Stimulated activated CD4-positive, alpha-beta T cell treated with anti-CD3 and anti-CD28 coated beads, Interleukin-1b, Interleukin-23, amount 100 ng/mL, for 48 hours (primary cell): ENCODE measurements at regions not wholly inside any gene's neighbourhood (a gene's known extent, or its start where the extent isn't known, plus 50 kb on each side); places are given as distances from the start of the nearest gene placed in this dataset.
A peak's percentile ranks its signal among the peaks of the same experiment; 100 is the strongest.

Source experiments
- DNase-seq: peaks from one replicate; pipeline ENCODE4 v3.0.0-alpha.2; 2020

- no peak for DNase-seq
These were observed 95.9 kb upstream of the LEP start for GRCh38 chr7:128145191-128145590.

- no peak for DNase-seq
These were observed 95.0 kb upstream of the LEP start for GRCh38 chr7:128146052-128146451.

GRCh38 chr7:128148676-128149075 lies 92.4 kb upstream of the LEP start:
- DNase-seq, result no peak

GRCh38 chr7:128150223-128150865 lies 90.7 kb upstream of the LEP start:
- no peak for DNase-seq

GRCh38 chr7:128151635-128152034 lies 89.4 kb upstream of the LEP start:
- DNase-seq, result no peak

GRCh38 chr7:128152721-128153120 lies 88.4 kb upstream of the LEP start:
- DNase-seq, result no peak

GRCh38 chr7:128153436-128153835 lies 87.6 kb upstream of the LEP start:
- DNase-seq, result no peak

GRCh38 chr7:128154504-128154903 lies 86.6 kb upstream of the LEP start:
- no peak for DNase-seq

- DNase-seq, result no peak
These were observed 85.9 kb upstream of the LEP start for GRCh38 chr7:128155100-128155740.

GRCh38 chr7:128157906-128158305 lies 83.2 kb upstream of the LEP start:
- DNase-seq, result no peak

GRCh38 chr7:128158370-128158769 lies 82.7 kb upstream of the LEP start:
- DNase-seq, result no peak

- no peak for DNase-seq
These were observed 80.8 kb upstream of the LEP start for GRCh38 chr7:128160296-128160695.

GRCh38 chr7:128161466-128162125 lies 79.5 kb upstream of the LEP start:
- DNase-seq, result no peak

- no peak for DNase-seq
These were observed 78.4 kb upstream of the LEP start for GRCh38 chr7:128162666-128163065.

- DNase-seq, result no peak
These were observed 77.6 kb upstream of the LEP start for GRCh38 chr7:128163473-128163872.

- peak; percentile 22 for DNase-seq
These were observed 76.8 kb upstream of the LEP start for GRCh38 chr7:128164061-128164954.

GRCh38 chr7:128164955-128165670 lies 76.0 kb upstream of the LEP start:
- DNase-seq, result no peak

GRCh38 chr7:128165927-128166420 lies 75.1 kb upstream of the LEP start:
- no peak for DNase-seq

GRCh38 chr7:128166603-128167041 lies 74.5 kb upstream of the LEP start:
- DNase-seq, result no peak

- DNase-seq, result no peak
These were observed 73.9 kb upstream of the LEP start for GRCh38 chr7:128167042-128167701.

- DNase-seq, result no peak
These were observed 73.0 kb upstream of the LEP start for GRCh38 chr7:128167791-128168666.
